Loucy (cell line): ENCODE measurements at regions not wholly inside any gene's neighbourhood (a gene's known extent, or its start where the extent isn't known, plus 50 kb on each side); places are given as distances from the start of the nearest gene placed in this dataset.

Source experiments
- H2AFZ ChIP-seq: fragments of 200-600 bp; sonication (generic); 2 replicates; pipeline ENCODE4 v1.6.0; 2016; ENCODE audit warnings: antibody characterized with exemption, mild to moderate bottlenecking, low read length, moderate library complexity
- H3F3A ChIP-seq: fragments of 200-600 bp; 2 replicates; pipeline ENCODE4 v1.6.0; 2016; ENCODE audit warnings: antibody characterized with exemption, low read depth, mild to moderate bottlenecking
- H3K27me3 ChIP-seq: fragments of 200-600 bp; sonication (generic); 2 replicates; pipeline ENCODE4 v1.6.1; 2014; ENCODE audit warnings: low read length, mild to moderate bottlenecking; ENCODE audit not compliant: insufficient read depth, poor library complexity, severe bottlenecking
- H3K36me3 ChIP-seq: fragments of 200-600 bp; sonication (generic); 2 replicates; pipeline ENCODE4 v1.6.1; 2016; ENCODE audit warnings: low read length; ENCODE audit not compliant: insufficient read depth
- H3K4me1 ChIP-seq: fragments of 200-600 bp; sonication (generic); 2 replicates; pipeline ENCODE4 v1.5.1; 2014; ENCODE audit warnings: low read length, mild to moderate bottlenecking; ENCODE audit not compliant: insufficient read depth, poor library complexity, severe bottlenecking
- H3K4me2 ChIP-seq: fragments of 200-600 bp; sonication (generic); 2 replicates; pipeline ENCODE4 v1.6.0; 2014; ENCODE audit warnings: antibody characterized with exemption, low read length, low read depth, mild to moderate bottlenecking; ENCODE audit not compliant: poor library complexity, severe bottlenecking
- H3K4me3 ChIP-seq: fragments of 200-600 bp; sonication (generic); 2 replicates; pipeline ENCODE4 v1.5.1; 2014; ENCODE audit warnings: low read length, mild to moderate bottlenecking, mixed read lengths; ENCODE audit not compliant: poor library complexity, severe bottlenecking
- H3K79me2 ChIP-seq: fragments of 200-600 bp; sonication (generic); 2 replicates; pipeline ENCODE4 v1.6.1; 2014; ENCODE audit warnings: low read length; ENCODE audit not compliant: insufficient read depth
- H3K9ac ChIP-seq: fragments of 200-600 bp; sonication (generic); 2 replicates; pipeline ENCODE4 v1.6.0; 2014; ENCODE audit warnings: mild to moderate bottlenecking, low read depth, low read length, moderate library complexity; ENCODE audit not compliant: poor library complexity, severe bottlenecking
- H3K9me2 ChIP-seq: fragments of 200-600 bp; sonication (generic); replicated peaks from 2 replicates; pipeline ENCODE4 v1.6.1; 2016; ENCODE audit warnings: low read depth, low read length, mixed read lengths
- H3K9me3 ChIP-seq: fragments of 200-600 bp; sonication (generic); 2 replicates; pipeline ENCODE4 v1.6.1; 2014; ENCODE audit warnings: mild to moderate bottlenecking, antibody characterized with exemption, low read length, low read depth; ENCODE audit not compliant: insufficient read depth
- H4K20me1 ChIP-seq: fragments of 200-600 bp; sonication (generic); 2 replicates; pipeline ENCODE4 v1.6.0; 2014; ENCODE audit warnings: antibody characterized with exemption, low read length, mild to moderate bottlenecking; ENCODE audit not compliant: insufficient read depth, poor library complexity, severe bottlenecking
- EZH2phosphoT487 ChIP-seq: fragments of 200-600 bp; IDR thresholded peaks from 2 replicates; pipeline ENCODE4 v1.6.1; 2018; ENCODE audit warnings: antibody characterized with exemption, mild to moderate bottlenecking, moderate library complexity, borderline replicate concordance
- TF ChIP-seq, protein P1 (sequence below): fragments of 200-600 bp; sonication (generic); conservative IDR thresholded peaks from 2 replicates; pipeline ENCODE4 v1.5.1; 2014; ENCODE audit warnings: mild to moderate bottlenecking, antibody characterized with exemption, low read length

DNA sequence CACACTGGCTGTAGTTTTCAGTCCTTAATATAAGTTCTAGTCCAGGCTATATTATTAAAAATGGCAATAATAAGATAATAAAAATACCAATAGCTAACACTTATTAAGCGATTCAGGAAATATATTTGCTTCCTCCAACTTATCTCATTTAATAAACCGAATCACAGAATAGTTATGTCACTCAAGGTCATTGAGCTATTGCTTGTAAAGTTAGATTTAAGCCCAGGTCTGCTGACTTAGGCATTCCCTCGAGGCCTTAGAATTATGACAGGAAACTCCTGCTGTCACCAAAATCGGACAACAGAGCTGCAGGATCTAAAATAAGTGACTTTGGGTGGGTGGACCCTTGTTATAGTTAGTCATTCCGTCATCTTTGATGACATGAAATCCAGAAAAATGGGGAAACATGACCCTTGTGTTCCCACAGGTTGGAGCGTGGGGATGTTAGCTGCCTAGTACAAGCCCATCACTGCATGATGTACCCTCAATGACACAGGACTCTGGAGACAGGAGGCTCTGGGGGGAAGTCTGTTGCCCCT is 181.3 kb upstream of the PHYHIPL start:
- no peak for TF ChIP-seq EZH2phosphoT487
- TF ChIP-seq, protein P1, sequence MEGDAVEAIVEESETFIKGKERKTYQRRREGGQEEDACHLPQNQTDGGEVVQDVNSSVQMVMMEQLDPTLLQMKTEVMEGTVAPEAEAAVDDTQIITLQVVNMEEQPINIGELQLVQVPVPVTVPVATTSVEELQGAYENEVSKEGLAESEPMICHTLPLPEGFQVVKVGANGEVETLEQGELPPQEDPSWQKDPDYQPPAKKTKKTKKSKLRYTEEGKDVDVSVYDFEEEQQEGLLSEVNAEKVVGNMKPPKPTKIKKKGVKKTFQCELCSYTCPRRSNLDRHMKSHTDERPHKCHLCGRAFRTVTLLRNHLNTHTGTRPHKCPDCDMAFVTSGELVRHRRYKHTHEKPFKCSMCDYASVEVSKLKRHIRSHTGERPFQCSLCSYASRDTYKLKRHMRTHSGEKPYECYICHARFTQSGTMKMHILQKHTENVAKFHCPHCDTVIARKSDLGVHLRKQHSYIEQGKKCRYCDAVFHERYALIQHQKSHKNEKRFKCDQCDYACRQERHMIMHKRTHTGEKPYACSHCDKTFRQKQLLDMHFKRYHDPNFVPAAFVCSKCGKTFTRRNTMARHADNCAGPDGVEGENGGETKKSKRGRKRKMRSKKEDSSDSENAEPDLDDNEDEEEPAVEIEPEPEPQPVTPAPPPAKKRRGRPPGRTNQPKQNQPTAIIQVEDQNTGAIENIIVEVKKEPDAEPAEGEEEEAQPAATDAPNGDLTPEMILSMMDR = no peak
- no peaks in the 10 kb centered on the region for H3K4me1 ChIP-seq

DNA sequence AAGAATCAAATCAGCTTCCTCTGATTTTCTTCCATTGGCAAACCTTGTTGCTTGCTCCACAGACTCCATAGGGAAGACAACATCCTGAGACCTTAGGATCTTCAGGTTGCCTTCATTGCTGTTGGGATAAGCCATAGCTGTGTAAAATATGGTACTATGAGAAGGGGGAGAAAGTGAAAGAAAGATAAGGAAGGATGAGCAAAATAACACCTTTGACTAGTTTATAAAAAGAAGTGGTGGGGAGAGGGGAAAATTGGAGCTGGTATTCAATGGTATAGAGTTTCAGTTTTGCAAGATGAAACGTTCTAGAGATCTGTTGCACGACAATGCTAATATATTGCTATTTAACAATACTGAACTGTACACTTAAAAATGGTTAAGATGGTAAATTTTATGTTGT is 180.4 kb upstream of the PHYHIPL start:
- Histone ChIP-seq H3K79me2 (no peaks in the 10 kb centered on the region), H3K4me1 (no peaks in the 10 kb centered on the region), H3K4me3 (no peak overlapping the region), H3K27me3 (no peaks in the 10 kb centered on the region), H3K9me2 (no peaks in the 10 kb centered on the region), H3K9me3 (no peaks in the 10 kb centered on the region), H2AFZ (no peak overlapping the region), H4K20me1 (no peaks in the 10 kb centered on the region), H3F3A (no peaks in the 10 kb centered on the region), H3K4me2 (no peak overlapping the region), H3K9ac (no peak overlapping the region), H3K36me3 (no peaks in the 10 kb centered on the region)
- TF ChIP-seq, protein P1 = no peak
- TF ChIP-seq EZH2phosphoT487 = no peak

More for the DNA sequence above, 181.3 kb upstream of the PHYHIPL start:
- no peaks in the 10 kb centered on the region for H3K9me3 ChIP-seq
- no peaks in the 10 kb centered on the region for H3F3A ChIP-seq
- no peak overlapping the region for H3K4me2 ChIP-seq
- H3K9ac ChIP-seq = no peak overlapping the region
- H3K4me3 ChIP-seq = no peak overlapping the region
- no peaks in the 10 kb centered on the region for H3K27me3 ChIP-seq
- H3K36me3 ChIP-seq = no peaks in the 10 kb centered on the region
- H4K20me1 ChIP-seq = no peaks in the 10 kb centered on the region
- H3K9me2 ChIP-seq = no peaks in the 10 kb centered on the region
- H2AFZ ChIP-seq = no peak overlapping the region
- H3K79me2 ChIP-seq = no peaks in the 10 kb centered on the region

DNA sequence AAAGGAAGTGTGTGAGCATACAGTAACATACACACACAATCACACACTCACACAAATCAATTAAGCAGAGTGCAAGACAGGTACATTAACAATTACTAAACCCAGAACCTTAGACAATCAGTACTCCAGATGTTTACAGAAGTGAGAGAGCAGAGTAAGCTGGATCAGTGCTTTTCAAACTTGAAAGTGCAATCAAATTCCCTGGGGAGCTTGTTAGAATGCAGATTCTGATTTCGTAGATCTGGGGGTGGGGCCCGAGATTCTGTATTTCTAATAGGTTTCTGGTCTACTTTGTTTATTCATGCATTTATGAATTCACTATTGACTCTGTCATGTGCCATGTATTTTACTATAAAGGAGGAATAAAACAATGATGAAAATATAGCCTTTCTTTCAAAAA is 179.6 kb upstream of the PHYHIPL start:
- H4K20me1 ChIP-seq = no peaks in the 10 kb centered on the region
- no peaks in the 10 kb centered on the region for H3K9me3 ChIP-seq
- H3K27me3 ChIP-seq = no peaks in the 10 kb centered on the region
- H3K79me2 ChIP-seq = no peaks in the 10 kb centered on the region
- no peak overlapping the region for H3K9ac ChIP-seq
- no peak overlapping the region for H3K4me2 ChIP-seq
- H3K4me3 ChIP-seq = no peak overlapping the region
- TF ChIP-seq, protein P1 = no peak
- TF ChIP-seq EZH2phosphoT487 = no peak
- no peaks in the 10 kb centered on the region for H3F3A ChIP-seq
- no peak overlapping the region for H2AFZ ChIP-seq
- no peaks in the 10 kb centered on the region for H3K36me3 ChIP-seq
- no peaks in the 10 kb centered on the region for H3K4me1 ChIP-seq
- no peaks in the 10 kb centered on the region for H3K9me2 ChIP-seq
